Lower leg skin (tissue), 3 donors: ENCODE measurements at regions not wholly inside any gene's neighbourhood (a gene's known extent, or its start where the extent isn't known, plus 50 kb on each side); places are given as distances from the start of the nearest gene placed in this dataset.

Experiments used
- CTCF ChIP-seq, 3 donors: fragments of 450-650 bp; IDR thresholded peaks; one replicate each; pipeline ENCODE4 v1.5.1; 2016; ENCODE audit warnings: antibody characterized with exemption in 3 of 3, mild to moderate bottlenecking in 3 of 3, moderate library complexity in 2 of 3
- POLR2A ChIP-seq, 2 donors: fragments of 450-650 bp; IDR thresholded peaks; one replicate each; pipeline ENCODE4 v1.6.1; 2016 to 2017; ENCODE audit warnings: antibody characterized with exemption in 2 of 2, mild to moderate bottlenecking in 1 of 2, moderate library complexity in 1 of 2

- TF ChIP-seq CTCF (IDR thresholded peaks at IDR 0.05), result no peak
- TF ChIP-seq POLR2A (IDR thresholded peaks at IDR 0.05), result no peak
Observed at GRCh38 chr12:97758586-97758985, 296.0 kb downstream of the RMST start.
